Right lung (tissue), 2 donors: ENCODE measurements at regions not wholly inside any gene's neighbourhood (a gene's known extent, or its start where the extent isn't known, plus 50 kb on each side); places are given as distances from the start of the nearest gene placed in this dataset.
"Not testable (repeated sequence)": the region's sequence is repeated elsewhere in the genome, so short reads cannot be mapped to it uniquely, and the experiment has no call there.

ENCODE experiments used
- DNase-seq, 2 donors: peaks; one replicate each; pipeline ENCODE4 v3.0.0-alpha.2; 2013

DNA sequence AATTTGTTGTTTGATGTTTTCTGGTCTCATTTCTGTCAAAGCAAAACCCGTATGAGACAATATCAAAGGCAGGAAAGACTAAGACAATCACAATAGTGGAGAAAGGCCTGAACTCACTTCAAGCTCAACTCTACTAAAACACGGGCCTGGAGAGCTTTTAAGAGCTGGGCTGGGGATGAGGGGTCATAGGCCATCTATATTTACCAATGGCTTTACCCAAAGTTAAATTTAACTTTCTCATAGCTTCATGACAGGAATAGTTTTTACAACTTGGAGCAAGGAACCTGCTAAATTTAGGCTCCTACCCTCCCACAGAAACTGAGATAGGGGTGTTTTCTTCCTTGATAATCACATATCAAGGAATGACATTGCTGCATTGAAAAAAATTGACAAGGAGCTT, 223.4 kb upstream of the CHORDC1 start:
- DNase-seq = no peak

DNA sequence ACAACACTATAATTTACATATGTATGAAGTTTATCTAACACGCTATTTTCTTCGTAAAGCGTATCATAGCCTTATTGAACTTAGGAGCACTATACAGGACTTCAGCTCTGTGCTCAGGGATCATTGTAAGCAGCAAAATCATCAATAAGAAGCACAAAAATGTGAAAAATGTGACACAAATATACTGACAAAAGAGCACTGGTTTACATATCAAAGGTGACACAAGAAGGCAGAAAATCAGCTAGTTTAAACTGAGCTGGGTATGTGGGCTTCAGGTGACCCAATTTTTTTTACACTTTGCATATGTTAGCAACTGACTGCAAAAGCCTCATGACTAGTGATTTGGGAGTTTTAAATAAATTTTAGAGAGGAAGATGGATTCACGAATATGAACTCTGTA, 215.2 kb upstream of the CHORDC1 start:
- DNase-seq = no peak

DNA sequence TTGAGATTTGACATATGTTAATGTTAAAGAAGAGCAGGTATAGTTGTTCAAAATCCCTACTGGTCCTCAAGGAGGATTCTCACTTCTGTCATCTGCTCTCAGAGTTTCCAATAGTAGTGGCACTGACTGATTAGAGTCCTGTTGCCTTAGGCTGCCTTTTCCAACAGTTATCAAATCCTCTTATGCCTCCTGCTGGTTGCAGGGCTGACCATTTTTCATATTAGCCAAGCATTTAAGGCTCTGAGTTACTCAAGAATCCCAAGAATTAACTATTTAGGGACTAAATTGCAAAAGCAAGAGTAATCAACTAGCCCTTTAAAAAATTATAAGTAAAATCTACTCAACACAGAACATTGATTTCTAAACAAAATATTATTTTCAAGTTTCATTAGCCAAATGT, 212.0 kb upstream of the CHORDC1 start:
- DNase-seq = no peak

DNA sequence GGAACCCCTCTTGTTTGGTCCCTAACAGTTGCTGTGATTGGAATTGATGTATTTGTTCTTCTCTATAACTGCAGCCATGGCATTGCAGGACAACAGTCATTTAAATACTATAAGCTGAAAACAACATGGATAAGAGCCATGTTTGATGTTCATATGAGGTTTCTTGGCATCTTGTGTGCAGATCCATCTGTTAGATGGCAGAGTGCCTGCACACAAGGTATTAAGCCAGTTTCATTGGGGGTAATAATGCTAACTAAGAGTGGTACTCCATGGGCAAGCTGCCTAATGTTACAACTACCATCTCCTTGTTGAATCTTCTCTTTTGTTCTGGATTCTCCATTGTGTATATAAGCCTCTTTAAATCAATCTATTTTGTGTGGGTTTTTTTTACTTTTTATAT, 206.0 kb upstream of the CHORDC1 start:
- DNase-seq = no peak

DNA sequence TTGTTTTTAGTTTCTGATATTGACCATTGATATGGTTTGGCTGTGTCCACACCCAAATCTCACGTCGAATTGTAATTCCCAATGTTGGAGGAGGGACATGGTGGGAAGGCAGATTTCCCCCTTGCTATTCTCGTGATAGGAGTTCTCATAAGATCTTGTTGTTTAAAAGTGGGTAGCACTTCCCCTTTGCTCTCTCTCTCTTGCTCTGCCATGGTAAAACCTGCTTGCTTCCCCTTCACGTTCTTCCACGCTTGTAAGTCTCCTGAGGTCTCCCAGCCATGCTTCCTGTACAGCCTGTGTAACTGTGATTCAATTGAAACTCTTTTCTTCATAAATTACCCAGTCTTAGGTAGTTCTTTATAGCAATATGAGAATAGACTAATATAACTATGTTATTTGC, 203.6 kb upstream of the CHORDC1 start:
- DNase-seq = no peak

- no peak for DNase-seq
These were observed 200.5 kb upstream of the CHORDC1 start for GRCh38 chr11:90423378-90423777.

DNA sequence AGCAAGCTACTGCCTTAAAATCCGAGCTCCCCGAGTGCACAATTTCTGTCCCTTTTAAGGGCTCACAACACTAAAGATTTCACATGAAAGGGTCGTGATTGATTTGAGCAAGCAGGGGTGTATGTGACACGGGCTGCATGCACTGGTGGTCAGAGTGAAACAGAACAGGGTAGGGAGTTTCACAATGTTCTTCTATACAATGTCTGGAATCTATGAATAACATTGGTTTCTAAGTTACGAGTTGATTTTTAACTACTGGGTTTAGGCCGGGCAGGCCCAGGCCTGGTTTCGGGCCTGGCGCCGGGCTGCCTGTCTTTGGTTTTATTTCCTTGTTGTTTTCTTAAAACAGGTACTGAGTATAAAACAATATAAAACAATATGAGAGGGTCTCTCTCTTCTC, 199.9 kb upstream of the CHORDC1 start:
- DNase-seq = not testable (repeated sequence)

- no peak for DNase-seq
These were observed 191.4 kb upstream of the CHORDC1 start for GRCh38 chr11:90414221-90414620.

DNA sequence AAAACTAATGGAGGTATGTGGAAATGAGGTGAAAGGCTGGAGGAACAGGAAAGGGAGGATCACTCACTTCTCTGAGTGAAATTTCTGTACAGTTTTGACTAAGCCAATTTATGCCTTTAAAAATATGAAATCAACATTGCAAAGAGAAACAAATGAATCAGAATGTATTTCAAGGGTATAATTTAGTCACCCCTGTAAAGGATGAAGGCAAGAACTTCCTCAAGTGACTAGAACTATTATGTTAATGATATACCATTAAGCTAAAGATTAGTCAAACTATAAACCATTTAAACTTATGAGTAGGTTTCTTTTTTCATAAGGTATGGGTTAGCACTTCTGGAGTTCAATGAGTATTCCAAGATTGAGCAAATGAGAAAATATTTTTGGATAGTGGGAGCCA, 184.5 kb upstream of the CHORDC1 start:
- DNase-seq = no peak

- no peak for DNase-seq
These were observed 169.8 kb upstream of the CHORDC1 start for GRCh38 chr11:90392692-90393091.

GRCh38 chr11:90391756-90392155, 168.9 kb upstream of the CHORDC1 start:
- no peak for DNase-seq

DNA sequence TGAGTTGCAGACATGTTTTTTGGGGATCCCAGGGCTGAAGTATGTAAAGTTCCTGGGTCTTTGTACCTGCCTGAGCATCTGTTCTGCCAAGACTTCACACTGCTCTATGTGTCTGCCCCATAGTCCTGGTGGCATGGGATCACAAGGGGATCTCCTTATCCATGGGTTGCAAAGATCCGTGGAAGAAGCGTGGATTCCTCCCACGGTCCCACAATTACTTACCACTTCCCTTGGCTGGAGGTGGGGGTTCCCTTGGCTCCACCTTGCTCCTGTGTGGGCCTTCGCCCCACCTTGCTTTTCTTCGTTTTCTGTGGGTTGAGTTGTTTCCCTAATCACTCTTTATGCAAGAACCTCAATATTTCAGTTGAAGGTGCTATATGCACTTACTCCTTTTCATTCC, 157.4 kb upstream of the CHORDC1 start:
- DNase-seq = no peak

GRCh38 chr11:90373971-90374370, 151.1 kb upstream of the CHORDC1 start:
- no peak for DNase-seq

DNA sequence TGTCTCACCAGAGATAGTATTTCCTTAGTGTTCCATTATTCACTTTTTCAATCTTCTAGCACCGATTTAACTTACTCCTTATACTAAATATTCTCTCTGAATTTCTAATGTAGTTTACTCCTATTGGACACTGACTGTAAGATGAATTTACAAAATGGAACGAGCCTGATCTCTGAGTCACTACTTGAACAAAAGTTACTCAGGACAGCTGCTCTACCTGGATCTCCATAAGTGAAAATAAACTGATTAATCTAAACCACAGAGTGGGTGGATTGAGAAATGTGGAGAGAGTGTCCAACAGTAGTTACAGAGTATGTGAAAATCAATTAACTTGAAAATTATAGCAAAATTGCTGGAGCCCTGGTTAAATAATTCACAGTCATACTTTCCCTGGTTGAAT, 141.7 kb upstream of the CHORDC1 start:
- DNase-seq = no peak

DNA sequence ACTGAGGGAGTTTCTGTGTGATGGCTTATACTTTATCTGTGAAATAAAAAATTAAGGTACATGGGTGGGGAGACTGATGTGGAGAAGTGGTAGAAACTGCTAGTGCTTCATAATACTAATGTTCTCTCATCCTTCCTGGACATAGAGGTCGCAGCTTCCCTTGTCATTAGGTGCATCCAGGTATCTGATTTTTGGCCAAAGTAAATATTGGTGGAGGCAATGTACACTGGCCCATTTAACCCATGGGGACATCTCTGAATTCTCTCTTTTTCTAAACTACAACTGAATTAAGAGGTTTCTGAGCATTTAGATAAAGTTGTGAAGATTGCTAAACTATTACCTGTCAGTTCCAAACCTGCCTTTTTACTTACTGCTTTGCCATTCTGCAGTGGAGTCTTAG, 140.9 kb upstream of the CHORDC1 start:
- no peak for DNase-seq

- DNase-seq = peak; percentile 48 to 60
These were observed 132.4 kb upstream of the CHORDC1 start for GRCh38 chr11:90355200-90355599.

DNA sequence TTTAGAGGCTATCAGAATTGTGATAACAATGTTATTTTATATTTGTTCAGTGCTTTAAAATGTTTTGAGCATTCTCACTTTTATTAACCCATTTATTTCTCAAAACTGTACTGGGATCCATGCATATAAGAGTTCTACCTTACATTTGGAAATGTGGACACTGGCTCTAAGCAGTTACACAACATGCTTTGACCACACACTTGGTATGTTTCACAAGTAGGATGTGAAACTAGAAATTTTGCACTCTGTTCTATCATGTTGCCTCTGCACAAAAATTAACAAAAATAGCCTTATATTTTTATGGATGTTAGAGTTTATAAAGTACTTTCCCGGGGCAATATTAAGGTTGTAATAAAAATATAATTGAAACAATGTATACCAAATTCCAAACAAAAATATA, 126.9 kb upstream of the CHORDC1 start:
- no peak for DNase-seq

DNA sequence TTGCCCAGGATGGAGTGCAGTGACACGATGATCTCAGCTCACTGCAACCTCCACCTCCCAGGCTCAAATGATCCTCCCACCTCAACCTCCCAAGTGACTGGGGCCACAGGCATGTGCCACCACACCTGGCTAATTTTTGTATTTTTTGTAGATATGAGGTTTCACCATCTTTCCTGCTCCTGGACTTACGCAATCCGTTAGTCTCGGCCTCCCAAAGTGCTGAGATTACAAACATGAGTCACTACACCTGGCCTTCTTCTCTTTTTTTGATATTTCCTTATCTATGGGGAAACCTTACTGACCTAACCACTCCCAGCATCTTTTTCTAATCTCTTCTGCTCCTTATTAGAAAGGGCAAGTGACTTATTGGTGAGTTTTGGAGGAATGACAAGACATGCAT, 121.7 kb upstream of the CHORDC1 start:
- DNase-seq = no peak

DNA sequence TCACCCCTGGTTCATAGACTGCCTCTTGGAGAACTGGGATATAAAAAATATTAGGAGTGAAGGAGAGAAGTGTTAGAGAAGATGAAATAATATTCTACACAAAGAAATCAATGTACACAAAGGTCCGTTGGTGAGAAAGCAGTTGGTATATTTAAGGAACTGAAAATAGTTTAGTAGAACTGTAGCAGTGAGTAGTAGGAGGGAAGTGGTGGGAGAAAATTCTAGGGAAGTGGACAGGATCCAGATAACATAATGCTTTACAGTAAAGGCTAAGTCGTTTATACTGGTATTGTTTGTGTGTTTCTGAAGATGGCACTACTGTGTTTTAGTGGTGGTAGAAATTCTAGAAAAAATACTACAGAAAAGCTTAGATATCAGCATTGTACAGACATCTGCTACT, 120.8 kb upstream of the CHORDC1 start:
- no peak for DNase-seq

DNA sequence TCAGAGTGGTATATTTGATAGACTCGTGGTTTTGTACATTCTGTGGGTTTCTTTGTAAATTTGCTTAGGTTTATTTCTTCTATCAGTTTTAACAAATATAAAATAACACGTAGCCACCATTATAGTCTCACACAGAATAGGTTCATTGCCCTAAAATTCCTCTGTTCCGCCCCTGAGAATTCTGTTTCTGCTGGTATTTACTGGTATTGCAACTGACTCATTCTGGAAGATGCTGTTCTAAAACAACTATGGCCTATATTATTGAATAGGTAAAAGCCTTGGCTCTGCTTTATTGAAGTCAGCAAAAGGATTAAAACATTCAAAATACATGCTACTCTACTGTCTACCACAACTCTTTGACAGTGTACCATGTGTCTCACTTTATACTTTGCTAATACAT, 119.1 kb upstream of the CHORDC1 start:
- DNase-seq = no peak

- DNase-seq = no peak
These were observed 109.6 kb upstream of the CHORDC1 start for GRCh38 chr11:90332415-90332814.

- no peak for DNase-seq
These were observed 107.8 kb upstream of the CHORDC1 start for GRCh38 chr11:90330632-90331031.

DNA sequence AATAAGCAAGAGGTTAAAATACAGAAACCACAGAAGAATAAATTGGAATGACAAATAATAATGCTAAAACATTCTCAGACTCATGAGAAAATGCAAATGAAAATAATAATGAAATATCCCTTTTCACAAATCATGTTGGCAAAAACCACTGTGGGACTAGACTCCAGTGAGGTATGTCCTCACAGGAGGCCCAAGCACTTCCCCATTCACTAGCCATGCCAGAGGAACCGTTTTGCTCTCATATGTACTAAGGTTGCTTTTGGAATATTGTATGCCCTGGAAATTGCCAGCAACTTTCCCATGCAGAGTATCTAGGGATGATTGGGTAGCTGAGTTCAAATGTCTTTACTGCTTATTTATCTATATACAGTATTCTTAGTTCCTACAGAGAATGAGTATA, 106.2 kb upstream of the CHORDC1 start:
- DNase-seq = no peak

GRCh38 chr11:90326647-90327046, 103.8 kb upstream of the CHORDC1 start:
- DNase-seq = no peak

- no peak for DNase-seq
These were observed 100.4 kb upstream of the CHORDC1 start for GRCh38 chr11:90323289-90323688.
